RKO (cell line): ENCODE measurements at regions not wholly inside any gene's neighbourhood (a gene's known extent, or its start where the extent isn't known, plus 50 kb on each side); places are given as distances from the start of the nearest gene placed in this dataset.

Source experiments
- DNase-seq: peaks from one replicate; pipeline ENCODE4 v3.0.0-alpha.2; 2016; ENCODE audit warnings: low spot score

DNA sequence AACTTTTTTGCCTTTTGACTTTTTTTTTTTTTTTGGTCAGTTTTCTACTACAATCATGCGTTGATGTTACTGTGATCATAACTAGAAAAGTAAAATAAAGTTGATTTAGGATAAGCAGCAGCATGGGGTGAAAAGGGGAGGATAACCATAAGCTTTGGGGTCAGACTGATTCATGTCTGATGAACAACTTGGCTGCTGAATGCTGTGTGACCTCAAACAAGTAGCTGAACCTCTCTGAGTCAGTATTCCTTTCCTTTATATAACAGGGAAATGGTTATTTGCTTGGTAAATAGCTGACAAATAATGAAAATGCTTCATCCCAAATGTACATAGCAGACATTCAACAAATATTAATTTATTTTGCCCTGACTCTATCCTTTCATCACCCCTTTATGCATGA is 413.0 kb downstream of the VRK1 start:
- DNase-seq, result no peak

DNA sequence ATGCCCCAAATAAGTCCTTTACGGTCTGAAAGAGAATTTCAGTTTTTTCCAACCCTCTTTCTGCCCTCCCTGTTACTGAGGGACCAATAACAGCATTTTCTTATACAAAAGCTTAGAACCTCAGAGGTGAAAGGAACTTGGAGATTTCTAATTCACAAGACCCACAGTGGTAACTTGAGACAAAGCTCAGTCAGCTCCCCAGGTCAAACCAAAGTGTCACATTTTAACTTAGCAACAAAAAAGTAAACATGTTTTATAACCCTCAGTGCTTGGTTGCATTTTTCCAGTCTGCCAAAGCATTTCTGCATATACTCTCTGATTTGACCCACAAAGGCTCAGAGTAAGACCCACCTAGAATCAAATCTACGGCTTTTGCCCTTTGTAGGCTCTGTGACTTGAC is 415.2 kb downstream of the VRK1 start:
- DNase-seq, result no peak

DNA sequence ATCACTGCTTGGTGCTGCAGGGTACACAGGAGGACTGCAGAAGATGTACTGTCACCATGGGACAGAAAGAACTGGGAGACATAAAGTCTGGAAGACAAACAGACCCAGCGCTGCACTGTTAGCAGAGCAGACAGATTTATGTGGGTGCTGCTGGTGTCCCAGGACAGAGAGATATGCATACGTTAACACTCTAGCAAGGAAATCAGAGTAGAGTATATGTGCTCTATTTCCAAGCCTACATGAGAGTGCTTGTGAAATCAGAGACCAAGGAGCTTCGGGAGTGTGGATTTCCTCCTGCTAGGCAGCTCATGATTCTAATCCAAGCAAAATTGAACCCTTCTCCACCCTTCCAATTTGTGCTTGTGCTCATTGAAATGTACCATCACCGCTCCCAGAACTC is 416.5 kb downstream of the VRK1 start:
- DNase-seq, result no peak

DNA sequence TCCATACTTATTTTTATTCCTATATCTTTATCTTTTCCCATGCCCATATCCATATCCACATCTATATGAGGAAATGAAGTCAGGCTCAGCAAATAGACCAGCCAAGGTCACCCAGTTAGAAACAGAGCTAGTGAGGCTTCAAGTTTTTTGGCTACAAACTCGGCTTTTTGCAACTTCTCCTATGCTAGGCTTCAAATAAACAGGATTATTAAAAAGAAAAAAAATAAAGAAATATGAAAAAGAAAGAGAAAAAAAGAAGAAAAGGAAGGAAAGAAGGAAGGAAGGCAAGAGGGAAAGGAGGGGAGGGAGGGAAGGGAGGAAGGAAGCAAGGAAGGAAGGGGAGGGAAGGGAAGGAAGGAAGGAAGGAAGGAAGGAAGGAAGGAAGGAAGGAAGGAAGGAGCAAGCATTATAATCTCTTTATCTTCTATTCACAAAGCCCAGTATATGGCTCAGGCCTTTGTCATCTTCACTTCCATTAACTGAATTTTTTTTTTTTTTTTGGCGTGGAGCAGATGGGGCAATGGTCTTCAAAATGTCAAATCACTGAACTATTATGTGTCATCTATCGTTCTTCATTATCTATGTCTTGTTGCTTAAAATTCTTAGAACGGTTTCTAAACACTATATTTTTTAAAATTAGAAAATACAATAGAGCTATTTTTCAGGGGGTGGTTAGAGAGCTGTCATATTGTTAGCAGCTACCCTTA is 418.2 kb downstream of the VRK1 start:
- no peak for DNase-seq

- no peak for DNase-seq
Observed at GRCh38 chr14:97217111-97217885, 420.1 kb downstream of the VRK1 start.

DNA sequence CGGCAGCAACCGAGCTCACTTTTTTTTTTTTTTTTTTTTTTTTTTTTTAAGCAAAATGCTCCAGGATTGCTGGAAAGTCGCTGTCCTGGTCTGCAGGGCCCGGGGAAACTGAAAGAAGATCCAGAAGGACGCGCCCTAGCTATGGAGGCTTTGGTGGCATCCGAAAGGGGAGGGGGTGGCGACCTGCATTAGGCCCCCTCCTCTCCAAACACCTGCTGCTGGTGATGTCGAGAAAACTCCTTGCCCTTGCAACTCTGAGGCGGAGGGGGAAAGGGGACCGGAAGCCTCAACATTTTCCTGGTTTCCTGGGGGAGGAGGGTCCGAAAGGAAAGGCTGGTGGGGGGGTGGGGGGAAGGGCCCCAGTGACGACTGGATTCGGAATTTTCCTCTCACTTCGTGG is 421.1 kb downstream of the VRK1 start:
- DNase-seq, result no peak

DNA sequence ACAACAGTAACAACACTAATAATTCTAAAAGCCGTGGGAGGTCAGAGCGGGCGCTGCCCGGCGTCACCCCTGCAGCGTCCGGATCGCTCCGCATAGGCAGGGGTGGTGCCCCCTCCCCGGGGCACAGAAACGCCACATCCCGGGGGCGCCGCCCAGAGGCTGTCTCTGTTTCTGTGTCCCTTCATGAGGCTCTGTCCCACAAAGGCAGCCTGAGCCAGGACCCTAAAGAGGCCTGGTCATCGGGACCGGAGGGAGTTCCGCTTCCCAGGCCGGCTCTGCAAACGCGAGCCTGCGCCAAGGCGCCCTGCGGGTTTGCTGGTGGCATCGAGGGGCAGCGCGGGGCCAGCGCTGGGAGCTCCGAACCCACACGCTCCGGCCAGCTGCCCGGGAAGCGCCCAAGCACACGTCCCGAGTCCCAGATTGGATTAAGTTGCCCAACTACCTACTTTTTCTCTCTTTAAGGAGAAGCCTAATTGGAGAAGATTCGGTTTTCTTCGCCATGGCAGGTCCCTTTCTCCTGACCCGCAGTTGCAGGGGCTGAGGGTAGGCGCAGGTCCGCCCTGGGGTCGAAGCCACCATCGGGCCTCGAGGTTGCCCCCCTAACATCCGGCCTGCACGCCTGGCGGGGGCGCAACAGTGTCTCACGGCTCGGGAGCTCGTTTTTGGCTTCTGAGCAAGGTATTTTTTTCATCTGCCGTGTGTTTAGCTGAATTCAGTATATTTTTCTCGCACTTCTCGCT is 421.7 kb downstream of the VRK1 start:
- DNase-seq, result no peak

GRCh38 chr14:97219431-97220017 is 422.3 kb downstream of the VRK1 start:
- DNase-seq, result no peak

DNA sequence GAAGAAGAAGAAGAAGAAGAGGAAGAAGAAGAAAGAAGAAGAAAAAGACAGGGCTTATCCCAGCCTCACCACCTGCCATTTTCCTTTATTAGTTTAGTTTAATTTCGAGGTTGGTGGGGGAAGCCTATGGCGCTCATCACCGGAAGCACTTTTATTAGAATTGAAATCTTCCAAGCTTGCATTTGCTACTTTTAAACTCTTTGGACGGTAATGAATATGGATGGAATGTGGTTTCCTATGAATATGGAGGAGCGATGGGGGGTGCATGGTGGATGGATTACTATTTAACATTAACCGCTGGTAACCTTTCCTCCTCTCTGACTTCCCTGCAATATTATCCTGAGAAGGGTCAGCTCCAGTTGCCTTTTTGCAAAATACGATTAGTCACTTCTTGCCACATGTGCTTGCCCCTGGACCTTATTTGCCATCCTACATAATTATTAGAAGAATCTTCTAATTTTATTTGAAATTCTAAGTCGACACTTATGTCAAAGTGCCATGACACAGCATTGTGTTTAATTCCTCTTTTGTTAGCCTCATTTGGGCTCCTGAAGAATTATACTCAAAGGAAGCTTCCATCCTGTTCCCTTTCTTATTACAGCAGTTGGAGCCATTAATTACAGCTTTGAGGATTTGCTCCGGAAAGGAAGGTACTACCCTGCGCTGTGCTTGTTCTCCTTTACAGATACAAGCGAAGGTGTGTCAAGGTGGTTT is 424.5 kb downstream of the VRK1 start:
- DNase-seq, result no peak

DNA sequence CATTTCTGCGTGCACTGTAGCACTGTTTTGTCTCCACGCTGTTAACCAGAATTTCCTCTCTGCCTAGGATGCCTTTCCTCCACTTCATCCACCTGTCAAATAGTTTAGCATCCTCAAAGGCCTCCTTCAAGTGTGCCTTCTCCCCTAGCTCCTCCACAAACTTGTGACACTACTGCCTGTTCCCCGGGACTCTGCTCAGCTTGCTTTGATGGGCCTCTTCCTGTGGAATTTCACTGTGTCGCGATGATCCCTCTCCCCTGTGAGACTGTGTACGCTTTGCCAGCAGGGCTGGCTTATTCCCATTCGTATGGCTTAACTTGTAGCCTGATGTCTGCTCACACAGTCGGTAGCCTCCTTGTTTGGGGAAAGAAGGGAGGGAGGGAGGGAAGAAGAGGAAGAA is 426.8 kb downstream of the VRK1 start:
- no peak for DNase-seq

DNA sequence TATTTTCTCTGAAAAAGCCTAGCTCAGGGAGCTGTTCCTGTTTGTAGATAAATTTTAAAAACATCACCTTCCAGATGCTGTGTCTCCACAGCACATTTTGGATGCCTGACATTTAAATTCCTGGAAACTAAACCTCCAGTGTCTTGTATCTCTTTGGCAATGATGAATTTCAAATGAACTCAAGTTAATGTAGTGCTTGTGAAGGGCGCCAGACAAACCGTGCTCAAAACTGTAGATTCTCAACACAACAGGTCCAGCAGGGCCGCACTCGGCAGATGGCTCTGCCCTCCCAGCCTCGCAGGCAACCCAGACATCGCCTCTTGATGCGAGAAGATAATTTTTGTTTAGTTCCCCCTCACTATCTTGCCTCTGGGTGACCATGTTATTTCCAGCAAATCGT is 432.9 kb downstream of the VRK1 start:
- DNase-seq, result no peak

DNA sequence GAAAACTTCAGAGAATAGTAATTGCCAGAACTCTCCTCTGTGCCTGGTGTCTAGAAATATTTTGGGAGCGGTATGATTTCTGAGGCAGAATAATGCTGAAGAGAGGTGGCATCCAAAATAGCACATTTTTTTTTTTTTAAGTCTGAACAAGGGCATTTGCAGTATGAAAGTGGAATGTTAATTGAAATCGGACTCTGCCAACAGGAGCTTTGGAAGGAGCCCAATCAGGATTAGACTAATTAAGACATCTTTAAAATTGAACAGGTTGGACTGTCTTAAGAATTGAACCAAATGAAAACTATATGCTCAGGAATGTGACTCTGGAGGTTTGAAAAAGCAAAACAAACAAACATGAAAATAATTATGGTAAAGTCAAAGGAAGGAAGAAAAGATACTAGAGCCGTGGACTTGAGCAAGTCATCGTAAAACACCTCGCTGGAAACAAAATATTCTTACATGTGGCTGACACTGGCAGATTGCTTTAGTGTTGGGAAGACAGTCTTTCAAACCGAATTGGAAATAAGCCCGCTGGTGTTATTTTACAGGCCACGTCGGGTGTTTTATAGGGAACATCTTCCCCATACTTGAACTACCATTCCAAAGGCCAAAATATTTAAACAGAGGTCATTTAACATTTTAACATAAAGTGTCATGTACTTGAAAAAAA is 436.3 kb downstream of the VRK1 start:
- no peak for DNase-seq

- no peak for DNase-seq
Observed at GRCh38 chr14:97246648-97247047, 449.5 kb downstream of the VRK1 start.

GRCh38 chr14:97248973-97249372 is 451.8 kb downstream of the VRK1 start:
- DNase-seq, result no peak

GRCh38 chr14:97250931-97251330 is 453.7 kb downstream of the VRK1 start:
- DNase-seq, result no peak

- DNase-seq, result no peak
Observed at GRCh38 chr14:97251491-97252155, 454.4 kb downstream of the VRK1 start.

- DNase-seq, result no peak
Observed at GRCh38 chr14:97253756-97254155, 456.6 kb downstream of the VRK1 start.

DNA sequence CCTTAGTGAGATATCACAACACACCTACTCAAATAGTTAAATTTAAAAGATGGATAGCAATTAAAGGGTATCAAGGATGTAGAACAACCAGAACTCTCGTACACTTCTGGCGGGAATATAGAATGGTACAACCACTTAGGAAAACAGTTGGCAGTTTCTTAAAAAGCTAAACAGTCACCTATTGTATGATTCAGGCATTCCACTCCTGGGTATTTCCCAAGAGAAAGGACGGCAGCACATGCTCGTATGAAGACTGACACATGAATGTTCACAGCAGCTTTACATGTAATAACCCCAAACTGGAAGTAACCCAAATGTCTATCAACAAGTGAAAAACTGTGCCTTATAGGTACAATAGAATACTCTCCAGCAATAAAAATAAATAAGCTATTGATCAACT is 465.2 kb downstream of the VRK1 start:
- DNase-seq, result no peak

GRCh38 chr14:97264516-97265230 is 467.5 kb downstream of the VRK1 start:
- no peak for DNase-seq

- DNase-seq, result peak; percentile 43
Observed at GRCh38 chr14:97266653-97267052, 469.5 kb downstream of the VRK1 start.
